PC-3 (cell line): ENCODE measurements at regions not wholly inside any gene's neighbourhood (a gene's known extent, or its start where the extent isn't known, plus 50 kb on each side); places are given as distances from the start of the nearest gene placed in this dataset.
"Not testable (repeated sequence)": the region's sequence is repeated elsewhere in the genome, so short reads cannot be mapped to it uniquely, and the experiment has no call there.

Source experiments
- ATAC-seq: fragments of 200-7000 bp; cut with Tn5 transposase; 2 replicates; pipeline ENCODE4 v1.9.1; 2020; ENCODE audit warnings: mild to moderate bottlenecking, moderate library complexity
- BruUV-seq: library from RNA; stranded (reverse); fragments of 400-500 nt; replicated peaks from 2 replicates; lab custom pipeline; 2021; lab: Mats Ljungman, UMichigan
- CTCF ChIA-PET: fragments of 300-600 bp; sonication (Branson Sonifier 250); formaldehyde crosslinking; loops from one replicate; lab custom pipeline; 2022; ENCODE audit warnings: antibody characterized with exemption; lab: Charles Lee
- POLR2A ChIA-PET: fragments of 300-600 bp; sonication (Branson Sonifier 250); formaldehyde crosslinking; loops from one replicate; lab custom pipeline; 2022; ENCODE audit warnings: antibody characterized with exemption; ENCODE audit not compliant: unreplicated experiment; lab: Charles Lee
- DNase-seq: peaks from one replicate; pipeline ENCODE4 v3.0.0-alpha.2; 2015
- H2AFZ ChIP-seq: fragments of 300-600 bp; sonication (generic); 2 replicates; pipeline ENCODE4 v1.6.0; 2016; ENCODE audit warnings: antibody characterized with exemption, low read length
- H3F3A ChIP-seq: fragments of 300-600 bp; sonication (generic); one replicate; pipeline ENCODE4 v1.6.0; 2017; ENCODE audit warnings: antibody characterized with exemption, low read length, control low read depth, mild to moderate bottlenecking; ENCODE audit not compliant: unreplicated experiment
- H3K27ac ChIP-seq: fragments of 300-600 bp; sonication (generic); 2 replicates; pipeline ENCODE4 v1.5.1; 2016; ENCODE audit warnings: mild to moderate bottlenecking, low read length
- H3K27me3 ChIP-seq: fragments of 300-600 bp; sonication (generic); 2 replicates; pipeline ENCODE4 v1.6.1; 2016; ENCODE audit warnings: low read length, mixed read lengths
- H3K36me3 ChIP-seq: fragments of 300-600 bp; sonication (generic); 2 replicates; pipeline ENCODE4 v1.6.1; 2016; ENCODE audit warnings: low read depth, mixed run types, low read length, mixed read lengths
- H3K4me1 ChIP-seq: fragments of 300-600 bp; sonication (generic); 2 replicates; pipeline ENCODE4 v1.5.1; 2016; ENCODE audit warnings: low read length; ENCODE audit not compliant: insufficient read depth
- H3K4me2 ChIP-seq: fragments of 300-600 bp; sonication (generic); 2 replicates; pipeline ENCODE4 v1.6.0; 2016; ENCODE audit warnings: low read length
- H3K4me3 ChIP-seq: fragments of 300-600 bp; sonication (generic); 2 replicates; pipeline ENCODE4 v1.5.1; 2016; ENCODE audit warnings: mild to moderate bottlenecking, low read length, mixed read lengths
- H3K79me2 ChIP-seq: fragments of 300-600 bp; sonication (generic); 2 replicates; pipeline ENCODE4 v1.6.1; 2017; ENCODE audit warnings: low read length, mixed read lengths
- H3K9ac ChIP-seq: fragments of 300-600 bp; sonication (generic); 2 replicates; pipeline ENCODE4 v1.6.0; 2016; ENCODE audit warnings: mild to moderate bottlenecking, low read length
- H3K9me2 ChIP-seq: fragments of 300-600 bp; sonication (generic); replicated peaks from 2 replicates; pipeline ENCODE4 v1.6.1; 2016; ENCODE audit warnings: mixed run types, low read length, mixed read lengths
- H3K9me3 ChIP-seq: fragments of 300-600 bp; sonication (generic); 2 replicates; pipeline ENCODE4 v1.6.1; 2016; ENCODE audit warnings: low read length, mixed read lengths
- H4K20me1 ChIP-seq: fragments of 300-600 bp; sonication (generic); 2 replicates; pipeline ENCODE4 v1.6.1; 2016; ENCODE audit warnings: low read length, mixed read lengths
- CTCF ChIP-seq: fragments of 300-600 bp; sonication (generic); conservative IDR thresholded peaks from 2 replicates; pipeline ENCODE4 v1.5.1; 2017; ENCODE audit warnings: antibody characterized with exemption, low read depth, mild to moderate bottlenecking, low read length
- EZH2 ChIP-seq: fragments of 300-600 bp; sonication (generic); IDR thresholded peaks from one replicate; pipeline ENCODE4 v1.6.1; 2017; ENCODE audit warnings: antibody characterized with exemption, mild to moderate bottlenecking, low read length; ENCODE audit not compliant: unreplicated experiment
- EZH2phosphoT487 ChIP-seq: fragments of 300-600 bp; sonication (generic); IDR thresholded peaks from 2 replicates; pipeline ENCODE4 v1.6.1; 2018; ENCODE audit warnings: mild to moderate bottlenecking, antibody characterized with exemption, low read length, borderline replicate concordance
- intact Hi-C: fragments of 100-400 bp; cut with micrococcal nuclease; formaldehyde crosslinking; loops from 2 replicates; pipeline ENCODE4 v1.9.0; 2023

GRCh38 chr15:88998980-88999713 lies 86.0 kb upstream of the MFGE8 start:
- Histone ChIP-seq H3K27ac (no peak overlapping the region), H3K9ac (no peak overlapping the region), H2AFZ (no peak overlapping the region), H3K9me3 (no peaks in the 10 kb centered on the region), H3K4me2 (no peak overlapping the region), H3K4me1 (peaks cover 7% of the 10 kb centered on the region), H3K27me3 (no peaks in the 10 kb centered on the region), H3K9me2 (no peaks in the 10 kb centered on the region), H3K36me3 (no peaks in the 10 kb centered on the region), H4K20me1 (no peaks in the 10 kb centered on the region), H3F3A (no peaks in the 10 kb centered on the region), H3K4me3 (no peak overlapping the region), H3K79me2 (no peaks in the 10 kb centered on the region)
- no TSS peak for BruUV-seq
- ChIA-PET CTCF (no interaction called here), POLR2A (no interaction called here)
- ATAC-seq (no peak), DNase-seq (no peak)
- TF ChIP-seq EZH2phosphoT487 (no peak), EZH2 (no peak)
- intact Hi-C loops: no loop called here

GRCh38 chr15:89001708-89002275 lies 86.5 kb upstream of the ABHD2 start:
- 0 out of 2 replicates have a peak overlapping the region, but pooled peaks have one; percentile 49 for H3K4me2 ChIP-seq
- POLR2A ChIA-PET, H4K20me1 ChIP-seq, BruUV-seq, H3K27ac ChIP-seq, H3K9me3 ChIP-seq, H3K9ac ChIP-seq, H3K9me2 ChIP-seq, H2AFZ ChIP-seq, intact Hi-C loops, ATAC-seq, H3K27me3 ChIP-seq, H3K4me1 ChIP-seq, H3K79me2 ChIP-seq, DNase-seq, H3K36me3 ChIP-seq, H3K4me3 ChIP-seq, H3F3A ChIP-seq: not testable (repeated sequence)
- CTCF ChIA-PET: interaction anchor here (0.6 kb wide), 2 partner anchors 73 to 197 kb away, joined by 3 to 4 read pairs; no protein-coding TSS in a partner anchor

- no peaks in the 10 kb centered on the region for H3K9me2 ChIP-seq
- ATAC-seq (peak; percentile 91), DNase-seq (peak; percentile 55)
- H3K79me2 ChIP-seq: no peaks in the 10 kb centered on the region
- POLR2A ChIA-PET: no interaction called here
- intact Hi-C loops: no loop called here
- H2AFZ ChIP-seq: no peak overlapping the region
- no peaks in the 10 kb centered on the region for H3K9me3 ChIP-seq
- no peak overlapping the region for H3K27ac ChIP-seq
- TF ChIP-seq EZH2phosphoT487 (no peak), CTCF (no peak), EZH2 (no peak)
- BruUV-seq: no TSS peak
- H3F3A ChIP-seq: no peaks in the 10 kb centered on the region
- H3K4me2 ChIP-seq: peak overlapping the region; percentile 49
- no peaks in the 10 kb centered on the region for H3K36me3 ChIP-seq
- peaks cover 7% of the 10 kb centered on the region for H3K4me1 ChIP-seq
- CTCF ChIA-PET: interaction anchor here (0.6 kb wide), 1 partner anchor 198 kb away, joined by 4 read pairs; no protein-coding TSS in a partner anchor
- H3K4me3 ChIP-seq: no peak overlapping the region
- H3K27me3 ChIP-seq: no peaks in the 10 kb centered on the region
- no peaks in the 10 kb centered on the region for H4K20me1 ChIP-seq
- H3K9ac ChIP-seq: no peak overlapping the region
Observed at GRCh38 chr15:89002281-89002761, 85.9 kb upstream of the ABHD2 start.
